ENCODE measurements at regions not wholly inside any gene's neighbourhood (a gene's known extent, or its start where the extent isn't known, plus 50 kb on each side); places are given as distances from the start of the nearest gene placed in this dataset.

- no peak for DNase-seq (ENCODE audit: low spot score)
These were observed 101.8 kb upstream of the DDX18 start for GRCh38 chr2:117712684-117713083.

GRCh38 chr2:117714110-117714509, 100.4 kb upstream of the DDX18 start:
- DNase-seq (ENCODE audit: low spot score): peak; percentile 3

- DNase-seq (ENCODE audit: low spot score): no peak
These were observed 99.6 kb upstream of the DDX18 start for GRCh38 chr2:117714745-117715417.

GRCh38 chr2:117716505-117716904, 98.0 kb upstream of the DDX18 start:
- DNase-seq (ENCODE audit: low spot score): no peak

GRCh38 chr2:117717072-117717471, 97.4 kb upstream of the DDX18 start:
- no peak for DNase-seq (ENCODE audit: low spot score)

GRCh38 chr2:117718048-117718447, 96.4 kb upstream of the DDX18 start:
- no peak for DNase-seq (ENCODE audit: low spot score)

- no peak for DNase-seq (ENCODE audit: low spot score)
These were observed 93.7 kb upstream of the DDX18 start for GRCh38 chr2:117720765-117721164.

- DNase-seq (ENCODE audit: low spot score): no peak
These were observed 91.0 kb upstream of the DDX18 start for GRCh38 chr2:117723483-117723882.

- DNase-seq (ENCODE audit: low spot score): no peak
These were observed 90.5 kb upstream of the DDX18 start for GRCh38 chr2:117723888-117724434.

GRCh38 chr2:117726747-117727146, 87.7 kb upstream of the DDX18 start:
- DNase-seq (ENCODE audit: low spot score): no peak

- DNase-seq (ENCODE audit: low spot score): no peak
These were observed 76.6 kb upstream of the DDX18 start for GRCh38 chr2:117737846-117738245.

- DNase-seq (ENCODE audit: low spot score): no peak
These were observed 75.3 kb upstream of the DDX18 start for GRCh38 chr2:117738991-117739839.

- no peak for DNase-seq (ENCODE audit: low spot score)
These were observed 69.0 kb upstream of the DDX18 start for GRCh38 chr2:117745537-117745936.

- DNase-seq (ENCODE audit: low spot score): no peak
These were observed 58.7 kb upstream of the DDX18 start for GRCh38 chr2:117755768-117756167.

- DNase-seq (ENCODE audit: low spot score): no peak
These were observed 53.6 kb upstream of the DDX18 start for GRCh38 chr2:117760916-117761315.

- no peak for DNase-seq (ENCODE audit: low spot score)
These were observed 52.0 kb upstream of the DDX18 start for GRCh38 chr2:117762454-117762853.

- no peak for DNase-seq (ENCODE audit: low spot score)
These were observed 50.7 kb upstream of the DDX18 start for GRCh38 chr2:117763804-117764203.

All from umbilical cord (tissue), 1 donor.